ENCODE measurements at regions not wholly inside any gene's neighbourhood (a gene's known extent, or its start where the extent isn't known, plus 50 kb on each side); places are given as distances from the start of the nearest gene placed in this dataset.

- ChIA-PET CTCF (no interaction called here), POLR2A (no interaction called here)
- TF ChIP-seq CTCF (IDR thresholded peaks at IDR 0.05; ENCODE audit: control extremely low read depth, extremely low read depth, low read depth, missing control alignments): no peak
- no peak for DNase-seq (ENCODE audit: extremely low spot score)
These were observed 738.7 kb downstream of the LTN1 start for GRCh38 chr21:28253961-28254360.

GRCh38 chr21:28253338-28253737, 739.3 kb downstream of the LTN1 start:
- TF ChIP-seq CTCF (IDR thresholded peaks at IDR 0.05; ENCODE audit: control extremely low read depth, extremely low read depth, low read depth, missing control alignments): no peak
- ChIA-PET CTCF (no interaction called here), POLR2A (no interaction called here)
- no peak for DNase-seq (ENCODE audit: extremely low spot score)

GRCh38 chr21:28252928-28253327, 739.7 kb downstream of the LTN1 start:
- DNase-seq (ENCODE audit: extremely low spot score): no peak
- ChIA-PET CTCF (no interaction called here), POLR2A (no interaction called here)
- TF ChIP-seq CTCF (IDR thresholded peaks at IDR 0.05; ENCODE audit: control extremely low read depth, extremely low read depth, low read depth, missing control alignments): no peak

GRCh38 chr21:28250946-28251345, 741.7 kb downstream of the LTN1 start:
- CTCF ChIA-PET: no interaction called here
- TF ChIP-seq CTCF (IDR thresholded peaks at IDR 0.05; ENCODE audit: control extremely low read depth, extremely low read depth, low read depth, missing control alignments): no peak
- DNase-seq (ENCODE audit: extremely low spot score): no peak
- POLR2A ChIA-PET: no interaction called here

- TF ChIP-seq CTCF (IDR thresholded peaks at IDR 0.05; ENCODE audit: control extremely low read depth, extremely low read depth, low read depth, missing control alignments): no peak
- ChIA-PET POLR2A (no interaction called here), CTCF (interaction anchor here (1.0 kb wide), 1 partner anchor 28 kb away, joined by 3 read pairs; no protein-coding TSS in a partner anchor)
- DNase-seq (ENCODE audit: extremely low spot score): no peak
These were observed 745.1 kb downstream of the LTN1 start for GRCh38 chr21:28247454-28248020.

- POLR2A ChIA-PET: no interaction called here
- TF ChIP-seq CTCF (IDR thresholded peaks at IDR 0.05; ENCODE audit: control extremely low read depth, extremely low read depth, low read depth, missing control alignments): no peak
- DNase-seq (ENCODE audit: extremely low spot score): no peak
- CTCF ChIA-PET: no interaction called here
These were observed 752.1 kb downstream of the LTN1 start for GRCh38 chr21:28240586-28240985.

GRCh38 chr21:28239340-28239739, 753.3 kb downstream of the LTN1 start:
- POLR2A ChIA-PET: no interaction called here
- CTCF ChIA-PET: no interaction called here

More at GRCh38 chr21:28239340-28239739, 753.3 kb downstream of the LTN1 start:
- no peak for DNase-seq (ENCODE audit: extremely low spot score)
- no peak for TF ChIP-seq CTCF (IDR thresholded peaks at IDR 0.05; ENCODE audit: control extremely low read depth, extremely low read depth, low read depth, missing control alignments)
